Pancreas (tissue), 10 donors: ENCODE measurements at regions not wholly inside any gene's neighbourhood (a gene's known extent, or its start where the extent isn't known, plus 50 kb on each side); places are given as distances from the start of the nearest gene placed in this dataset.
"Not testable (repeated sequence)": the region's sequence is repeated elsewhere in the genome, so short reads cannot be mapped to it uniquely, and the experiment has no call there.

Source experiments
- ATAC-seq, 4 donors: fragments of 200-7000 bp; cut with Tn5 transposase; one replicate each; pipeline versions ENCODE4 v1.8.0 to v1.9.1; 2020; ENCODE audit warnings: mild to moderate bottlenecking in 4 of 4, moderate library complexity in 4 of 4
- DNase-seq, 6 donors: peaks; one replicate each; pipeline ENCODE4 v3.0.0-alpha.2; 2020
- FAIRE-seq: peaks from 2 replicates; lab custom pipeline; 2012; peaks lifted over from hg19 to GRCh38; lab: Jason Lieb, UNC
- H3K27ac ChIP-seq, 4 donors: fragments of 200-600 bp; sonication (generic); 1 replicate in 3 of 4; 2 replicates in 1 of 4; pipeline versions ENCODE4 v1.5.0 to v1.8.0; 2020
- H3K27me3 ChIP-seq, 4 donors: fragments of 200-600 bp; one replicate each; pipeline ENCODE4 v1.8.0; 2021
- H3K36me3 ChIP-seq, 3 donors: fragments of 200-600 bp; sonication (generic) in 1 of 3; one replicate each; pipeline versions ENCODE4 v1.5.0 to v1.8.0; 2020 to 2021
- H3K4me1 ChIP-seq, 3 donors: fragments of 200-600 bp; one replicate each; pipeline ENCODE4 v1.8.0; 2021
- H3K4me3 ChIP-seq, 4 donors: fragments of 200-600 bp; sonication (generic) in 2 of 4; one replicate each; pipeline versions ENCODE4 v1.5.0 to v1.8.0; 2020 to 2021
- H3K9me3 ChIP-seq, 4 donors: fragments of 200-600 bp; one replicate each; pipeline ENCODE4 v1.8.0; 2021
- WGBS, 2 donors: extraction: QIAGEN DNeasy Blood & Tissue Kit; methylation state at CpG; one replicate each; pipeline ENCODE4 v1.1.7; 2013; 5-methylcytosine and 5-hydroxymethylcytosine counted together
- intact Hi-C, 3 donors: fragments of 100-400 bp; cut with DNase I; formaldehyde crosslinking; loops; one replicate each; pipeline versions ENCODE4 v1.11.1 to v1.14.2; 2022
- TF ChIP-seq, protein P1 (sequence below), 4 donors: fragments of 200-600 bp; sonication (generic) in 3 of 4; IDR thresholded peaks; one replicate each; pipeline versions ENCODE4 v1.5.0 to v1.8.0; 2021; ENCODE audit warnings: antibody characterized with exemption in 4 of 4
- donor health status: healthy with polysubstance abuse.
- donor health status: DM: no; HTN: no; CAD: no; lungs with moderate emphysema.
- donor health status: DM: no; HTN: no; CAD: no.
- donor health status: control.
- donor health status: control.
- donor health status: Bipolar disorder and iron deficiency.
- donor health status: DM: yes; HTN: yes; CAD: no.
- donor health status: DM: no; HTN: no; CAD: no.
- donor health status: DM: no; HTN: no; CAD: no.
- donor health status: DM: yes; HTN: yes; CAD: no.

DNA sequence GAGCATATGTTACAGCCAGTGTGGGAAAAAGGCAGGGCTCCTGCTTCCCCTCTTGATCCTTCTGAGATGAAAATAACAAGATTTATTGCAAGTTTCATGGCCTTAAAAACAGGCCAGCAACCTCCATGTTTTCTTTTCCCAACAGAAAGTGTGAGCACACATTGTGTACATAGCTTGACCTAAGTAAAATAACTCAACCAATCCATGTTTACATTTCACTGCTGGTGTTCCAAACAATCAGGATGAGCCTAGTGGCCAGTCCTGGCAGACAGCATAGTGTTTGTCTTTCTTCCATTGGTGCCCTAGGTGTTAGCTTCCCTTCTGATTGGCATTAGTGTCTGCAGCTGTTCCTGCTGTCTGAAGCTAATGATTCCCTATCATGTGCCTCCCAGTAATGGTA lies 847.7 kb downstream of the EPHA3 start:
- TF ChIP-seq, protein P1, sequence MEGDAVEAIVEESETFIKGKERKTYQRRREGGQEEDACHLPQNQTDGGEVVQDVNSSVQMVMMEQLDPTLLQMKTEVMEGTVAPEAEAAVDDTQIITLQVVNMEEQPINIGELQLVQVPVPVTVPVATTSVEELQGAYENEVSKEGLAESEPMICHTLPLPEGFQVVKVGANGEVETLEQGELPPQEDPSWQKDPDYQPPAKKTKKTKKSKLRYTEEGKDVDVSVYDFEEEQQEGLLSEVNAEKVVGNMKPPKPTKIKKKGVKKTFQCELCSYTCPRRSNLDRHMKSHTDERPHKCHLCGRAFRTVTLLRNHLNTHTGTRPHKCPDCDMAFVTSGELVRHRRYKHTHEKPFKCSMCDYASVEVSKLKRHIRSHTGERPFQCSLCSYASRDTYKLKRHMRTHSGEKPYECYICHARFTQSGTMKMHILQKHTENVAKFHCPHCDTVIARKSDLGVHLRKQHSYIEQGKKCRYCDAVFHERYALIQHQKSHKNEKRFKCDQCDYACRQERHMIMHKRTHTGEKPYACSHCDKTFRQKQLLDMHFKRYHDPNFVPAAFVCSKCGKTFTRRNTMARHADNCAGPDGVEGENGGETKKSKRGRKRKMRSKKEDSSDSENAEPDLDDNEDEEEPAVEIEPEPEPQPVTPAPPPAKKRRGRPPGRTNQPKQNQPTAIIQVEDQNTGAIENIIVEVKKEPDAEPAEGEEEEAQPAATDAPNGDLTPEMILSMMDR (IDR thresholded peaks at IDR 0.05): no peak
- no peaks in the 10 kb centered on the region for H3K36me3 ChIP-seq
- no peak overlapping the region for H3K27ac ChIP-seq
- no peaks in the 10 kb centered on the region for H3K27me3 ChIP-seq
- FAIRE-seq (no peak), DNase-seq (no peak), ATAC-seq (no peak)
- no peaks in the 10 kb centered on the region for H3K9me3 ChIP-seq
- no peak overlapping the region for H3K4me3 ChIP-seq
- no peaks in the 10 kb centered on the region for H3K4me1 ChIP-seq
- intact Hi-C loops: no loop called here

DNA sequence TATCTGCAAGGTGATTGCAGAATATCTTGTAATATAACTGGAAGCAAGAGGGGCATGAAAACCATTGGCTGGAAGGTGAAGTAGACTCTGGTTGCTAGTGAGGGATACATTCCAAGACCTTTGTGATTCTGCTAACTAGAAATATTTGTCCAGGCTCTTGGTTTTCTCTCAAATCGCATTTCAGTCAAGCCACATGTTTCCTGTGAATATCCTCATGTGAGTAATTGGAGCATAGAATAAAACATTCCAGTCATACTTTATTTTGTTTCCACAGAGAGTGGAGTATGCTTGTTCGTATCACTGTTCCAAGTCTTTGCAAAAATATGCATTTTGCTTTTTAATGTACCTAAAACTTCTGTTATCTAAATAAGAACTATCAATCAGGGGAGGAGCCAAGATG lies 850.0 kb downstream of the EPHA3 start:
- 39 to 45% methylated on average over 2 of the region's 2 CpGs for WGBS, 2 donors
- TF ChIP-seq, protein P1 (IDR thresholded peaks at IDR 0.05): no peak
- ATAC-seq: no peak
- DNase-seq: no peak
- H3K4me1 ChIP-seq: no peaks in the 10 kb centered on the region
- H3K36me3 ChIP-seq: no peaks in the 10 kb centered on the region
- H3K27ac ChIP-seq: no peak overlapping the region
- H3K27me3 ChIP-seq: no peaks in the 10 kb centered on the region
- no peak overlapping the region for H3K4me3 ChIP-seq
- no peaks in the 10 kb centered on the region for H3K9me3 ChIP-seq
- FAIRE-seq: no peak
- intact Hi-C loops: no loop called here

DNA sequence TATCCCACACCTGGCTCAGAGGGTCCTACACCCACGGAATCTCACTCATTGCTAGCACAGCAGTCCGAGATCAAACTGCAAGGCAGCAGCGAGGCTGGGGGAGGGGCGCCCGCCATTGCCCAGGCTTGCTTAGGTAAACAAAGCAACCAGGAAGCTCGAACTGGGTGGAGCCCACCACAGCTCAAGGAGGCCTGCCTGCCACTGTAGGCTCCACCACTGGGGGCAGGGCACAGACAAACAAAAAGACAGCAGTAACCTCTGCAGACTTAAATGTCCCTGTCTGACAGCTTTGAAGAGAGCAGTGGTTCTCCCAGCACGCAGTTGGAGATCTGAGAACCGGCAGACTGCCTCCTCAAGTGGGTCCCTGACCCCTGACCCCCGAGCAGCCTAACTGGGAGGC lies 850.7 kb downstream of the EPHA3 start:
- H3K9me3 ChIP-seq: not testable (repeated sequence)

DNA sequence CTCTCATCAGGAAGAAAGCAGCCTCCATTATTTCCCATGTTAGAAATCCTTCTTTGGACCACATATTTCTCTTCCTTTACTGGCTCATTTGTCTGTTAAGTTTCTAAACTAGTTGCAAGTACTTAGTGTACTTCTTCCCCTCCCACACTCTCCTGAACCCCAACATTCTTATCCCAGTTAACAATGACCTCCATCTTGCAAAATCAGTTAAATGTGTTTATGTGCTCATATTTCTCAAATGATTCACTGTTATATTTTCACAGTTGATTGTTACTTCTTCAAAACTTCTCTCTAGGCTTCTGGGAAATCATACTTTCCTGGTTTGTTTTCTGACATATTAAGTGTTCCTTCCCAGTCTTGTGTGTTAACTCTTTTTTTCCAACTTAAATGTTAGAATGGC lies 856.9 kb downstream of the EPHA3 start:
- H3K27ac ChIP-seq: no peak overlapping the region
- FAIRE-seq (no peak), ATAC-seq (no peak), DNase-seq (no peak)
- no peaks in the 10 kb centered on the region for H3K36me3 ChIP-seq
- H3K4me3 ChIP-seq: no peak overlapping the region
- no peaks in the 10 kb centered on the region for H3K4me1 ChIP-seq
- intact Hi-C loops: no loop called here
- TF ChIP-seq, protein P1 (IDR thresholded peaks at IDR 0.05): no peak
- H3K9me3 ChIP-seq: no peaks in the 10 kb centered on the region
- H3K27me3 ChIP-seq: no peaks in the 10 kb centered on the region

More for the DNA sequence above, 850.7 kb downstream of the EPHA3 start:
- H3K36me3 ChIP-seq, H3K27ac ChIP-seq, ATAC-seq, intact Hi-C loops, DNase-seq, H3K27me3 ChIP-seq, H3K4me3 ChIP-seq, H3K4me1 ChIP-seq, FAIRE-seq: not testable (repeated sequence)
- 40 to 41% methylated on average over 8 to 9 of the region's 9 CpGs for WGBS, 2 donors

DNA sequence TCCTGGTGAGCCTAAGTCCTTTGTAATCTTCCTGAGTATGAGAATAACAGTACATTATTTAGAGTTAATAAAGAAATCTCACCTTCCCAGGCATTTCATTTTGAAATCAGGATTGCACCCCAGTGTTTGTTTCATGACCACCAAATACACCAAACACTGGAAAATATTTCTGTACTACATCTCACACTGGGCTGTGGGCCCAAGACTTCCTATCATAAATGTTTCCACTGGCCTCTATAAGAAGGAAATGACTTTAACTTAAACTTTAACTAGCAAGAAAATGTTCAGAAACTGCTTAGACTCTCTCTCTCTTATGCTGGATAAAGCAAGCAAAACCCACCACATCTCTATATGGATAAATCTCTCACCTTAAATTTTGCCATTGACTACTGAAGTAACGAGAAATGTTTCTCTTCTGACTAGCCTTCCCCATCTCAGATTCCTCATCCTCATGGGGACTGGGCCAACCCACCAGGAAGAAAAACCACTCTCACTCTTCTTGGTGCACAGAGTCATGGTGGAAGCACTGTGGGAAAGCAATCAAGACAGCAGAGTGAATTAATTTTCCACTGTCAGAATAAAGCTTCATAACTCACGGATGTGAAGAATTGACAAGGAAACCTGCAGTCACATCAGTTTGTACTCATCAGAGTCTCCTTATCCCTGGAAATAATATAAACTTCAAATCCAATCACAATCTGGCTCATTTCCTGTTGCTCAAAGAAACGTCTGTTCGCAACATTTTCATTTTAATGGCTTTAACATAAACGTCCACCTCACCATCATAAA lies 859.6 kb downstream of the EPHA3 start:
- 44 to 53% methylated on average over 5 of the region's 5 CpGs for WGBS, 2 donors
- intact Hi-C loops: no loop called here
- FAIRE-seq: no peak

More for the DNA sequence above, 859.6 kb downstream of the EPHA3 start:
- TF ChIP-seq, protein P1 (IDR thresholded peaks at IDR 0.05): no peak
- H3K27ac ChIP-seq: no peak overlapping the region
- H3K4me3 ChIP-seq: no peak overlapping the region
- H3K36me3 ChIP-seq: no peaks in the 10 kb centered on the region
- H3K4me1 ChIP-seq: no peaks in the 10 kb centered on the region
- H3K9me3 ChIP-seq: no peaks in the 10 kb centered on the region
- no peak for DNase-seq
- no peaks in the 10 kb centered on the region for H3K27me3 ChIP-seq
- no peak for ATAC-seq
